ENCODE measurements at regions not wholly inside any gene's neighbourhood (a gene's known extent, or its start where the extent isn't known, plus 50 kb on each side); places are given as distances from the start of the nearest gene placed in this dataset.
A peak's percentile ranks its signal among the peaks of the same experiment; 100 is the strongest.

DNA sequence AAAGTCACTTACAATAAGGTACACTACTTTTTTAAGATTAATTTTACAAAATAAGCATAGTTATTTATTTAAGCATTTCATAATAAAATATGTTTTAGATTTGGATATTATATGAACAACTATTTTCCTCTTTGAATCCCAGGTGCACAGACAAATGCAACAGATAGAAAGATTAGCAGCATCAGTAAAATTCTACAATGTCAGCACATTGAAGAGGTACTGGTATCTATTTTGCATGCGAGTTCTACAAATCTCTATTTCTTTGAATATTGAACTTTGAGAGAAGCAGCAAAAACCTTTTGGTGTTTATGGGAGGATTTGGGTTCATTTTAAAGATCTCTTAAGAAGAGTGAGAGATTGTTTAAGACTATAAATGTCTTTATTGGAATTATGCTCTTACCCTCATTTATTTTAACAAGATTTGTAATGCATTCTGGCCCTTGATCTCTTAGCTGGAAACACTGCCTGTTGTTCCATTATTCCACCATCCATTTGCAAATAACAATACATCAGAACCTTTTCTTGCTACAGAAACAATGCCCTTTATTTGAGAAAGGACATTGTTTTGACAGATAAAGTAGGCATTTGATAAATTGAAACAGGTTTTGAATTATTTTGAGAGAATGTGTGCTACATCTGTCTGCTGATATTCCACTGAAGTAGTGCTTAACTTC, 558.8 kb upstream of the KLHL1 start:
- FAIRE-seq (no peak), DNase-seq (ENCODE audit: low read depth) (no peak)
- Histone ChIP-seq H3K4me3 (ENCODE audit: low read depth, low read length) (no peak overlapping the region), H3K36me3 (ENCODE audit: control insufficient read depth, insufficient read depth, low read length) (no peaks in the 10 kb centered on the region), H3K27me3 (ENCODE audit: control insufficient read depth, insufficient read depth, low read length) (no peaks in the 10 kb centered on the region)
- TF ChIP-seq, protein P1, sequence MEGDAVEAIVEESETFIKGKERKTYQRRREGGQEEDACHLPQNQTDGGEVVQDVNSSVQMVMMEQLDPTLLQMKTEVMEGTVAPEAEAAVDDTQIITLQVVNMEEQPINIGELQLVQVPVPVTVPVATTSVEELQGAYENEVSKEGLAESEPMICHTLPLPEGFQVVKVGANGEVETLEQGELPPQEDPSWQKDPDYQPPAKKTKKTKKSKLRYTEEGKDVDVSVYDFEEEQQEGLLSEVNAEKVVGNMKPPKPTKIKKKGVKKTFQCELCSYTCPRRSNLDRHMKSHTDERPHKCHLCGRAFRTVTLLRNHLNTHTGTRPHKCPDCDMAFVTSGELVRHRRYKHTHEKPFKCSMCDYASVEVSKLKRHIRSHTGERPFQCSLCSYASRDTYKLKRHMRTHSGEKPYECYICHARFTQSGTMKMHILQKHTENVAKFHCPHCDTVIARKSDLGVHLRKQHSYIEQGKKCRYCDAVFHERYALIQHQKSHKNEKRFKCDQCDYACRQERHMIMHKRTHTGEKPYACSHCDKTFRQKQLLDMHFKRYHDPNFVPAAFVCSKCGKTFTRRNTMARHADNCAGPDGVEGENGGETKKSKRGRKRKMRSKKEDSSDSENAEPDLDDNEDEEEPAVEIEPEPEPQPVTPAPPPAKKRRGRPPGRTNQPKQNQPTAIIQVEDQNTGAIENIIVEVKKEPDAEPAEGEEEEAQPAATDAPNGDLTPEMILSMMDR (IDR thresholded peaks at IDR 0.05; ENCODE audit: insufficient read depth, low read length, severe bottlenecking) = no peak

DNA sequence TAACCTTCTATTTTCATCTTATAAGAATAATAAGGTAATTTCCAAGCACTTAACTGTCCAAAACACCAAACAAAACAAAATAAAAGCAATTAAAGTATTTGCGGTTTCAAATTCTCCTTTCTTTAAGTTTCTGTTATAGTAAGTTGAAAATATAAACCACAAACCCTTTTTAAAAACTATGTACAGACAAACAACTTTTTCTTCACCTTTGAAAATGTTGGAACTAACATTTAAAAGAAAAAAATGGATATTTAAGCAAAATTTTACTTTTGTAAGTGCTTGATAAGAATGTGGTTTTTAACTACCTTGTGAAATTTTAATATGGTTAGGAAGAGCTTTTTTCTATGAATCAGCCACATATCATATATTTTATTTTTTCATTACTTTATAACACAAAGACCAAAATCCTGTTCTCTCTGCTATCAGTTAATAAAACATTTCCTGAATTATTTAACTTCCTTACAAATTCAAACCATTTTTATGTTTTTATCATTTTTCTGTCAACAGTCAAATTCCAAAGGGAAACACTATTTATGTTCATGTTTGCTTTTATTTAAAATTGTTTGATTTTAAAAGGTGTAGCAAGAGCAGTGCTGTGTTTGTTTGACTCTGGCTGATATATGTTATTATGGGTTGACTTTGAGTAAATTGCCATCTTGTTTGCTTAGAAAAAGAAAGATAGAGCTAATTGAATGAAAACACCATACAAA, 554.1 kb upstream of the KLHL1 start:
- no peak overlapping the region for H3K4me3 ChIP-seq (ENCODE audit: low read depth, low read length)
- FAIRE-seq (no peak), DNase-seq (ENCODE audit: low read depth) (no peak)
- no peaks in the 10 kb centered on the region for H3K27me3 ChIP-seq (ENCODE audit: control insufficient read depth, insufficient read depth, low read length)
- TF ChIP-seq, protein P1 (IDR thresholded peaks at IDR 0.05; ENCODE audit: insufficient read depth, low read length, severe bottlenecking) = no peak
- no peaks in the 10 kb centered on the region for H3K36me3 ChIP-seq (ENCODE audit: control insufficient read depth, insufficient read depth, low read length)

DNA sequence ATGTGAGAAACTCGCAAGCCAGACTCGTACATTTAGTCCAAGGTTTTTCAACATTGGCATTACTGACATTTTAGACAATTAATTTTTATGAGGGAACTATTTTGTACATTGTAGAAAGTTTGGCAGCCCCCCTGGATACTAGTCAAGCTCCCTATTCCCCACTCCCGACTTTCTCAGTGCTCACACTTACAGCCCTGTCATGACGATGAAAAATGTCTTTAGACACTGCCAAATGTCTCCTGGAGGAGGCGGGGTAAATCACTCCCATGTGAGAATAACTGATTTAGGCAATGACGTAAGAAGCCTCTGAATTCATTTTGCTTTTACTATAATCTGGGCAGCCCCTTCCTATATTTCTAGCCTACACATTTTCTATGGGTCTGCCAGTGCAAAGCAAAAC, 535.8 kb upstream of the KLHL1 start:
- no peak overlapping the region for H3K4me3 ChIP-seq (ENCODE audit: low read depth, low read length)
- no peaks in the 10 kb centered on the region for H3K27me3 ChIP-seq (ENCODE audit: control insufficient read depth, insufficient read depth, low read length)
- FAIRE-seq (no peak), DNase-seq (ENCODE audit: low read depth) (no peak)
- no peaks in the 10 kb centered on the region for H3K36me3 ChIP-seq (ENCODE audit: control insufficient read depth, insufficient read depth, low read length)
- TF ChIP-seq, protein P1 (IDR thresholded peaks at IDR 0.05; ENCODE audit: insufficient read depth, low read length, severe bottlenecking) = no peak

DNA sequence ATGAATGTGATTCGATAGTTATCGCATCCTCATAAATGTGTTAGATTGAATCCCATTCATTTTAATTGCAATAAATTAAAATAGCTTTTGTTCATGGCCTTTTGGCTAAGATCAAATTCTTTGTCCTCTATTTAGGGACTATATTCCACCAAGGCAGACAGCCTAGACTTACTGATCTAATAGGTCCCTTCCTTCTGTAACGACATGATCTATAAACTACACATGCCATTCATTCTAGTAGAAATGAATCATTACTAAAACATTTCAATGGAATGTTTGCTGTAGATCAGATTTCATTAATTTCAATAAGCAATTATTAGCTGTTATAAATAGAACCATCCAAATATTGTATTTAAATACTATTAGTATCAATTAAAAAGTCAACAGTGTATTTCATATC, 526.6 kb upstream of the KLHL1 start:
- no peak for FAIRE-seq
- no peaks in the 10 kb centered on the region for H3K27me3 ChIP-seq (ENCODE audit: control insufficient read depth, insufficient read depth, low read length)
- TF ChIP-seq, protein P1 (IDR thresholded peaks at IDR 0.05; ENCODE audit: insufficient read depth, low read length, severe bottlenecking) = no peak
- DNase-seq (ENCODE audit: low read depth) = peak; percentile 35
- no peaks in the 10 kb centered on the region for H3K36me3 ChIP-seq (ENCODE audit: control insufficient read depth, insufficient read depth, low read length)
- H3K4me3 ChIP-seq (ENCODE audit: low read depth, low read length) = no peak overlapping the region

DNA sequence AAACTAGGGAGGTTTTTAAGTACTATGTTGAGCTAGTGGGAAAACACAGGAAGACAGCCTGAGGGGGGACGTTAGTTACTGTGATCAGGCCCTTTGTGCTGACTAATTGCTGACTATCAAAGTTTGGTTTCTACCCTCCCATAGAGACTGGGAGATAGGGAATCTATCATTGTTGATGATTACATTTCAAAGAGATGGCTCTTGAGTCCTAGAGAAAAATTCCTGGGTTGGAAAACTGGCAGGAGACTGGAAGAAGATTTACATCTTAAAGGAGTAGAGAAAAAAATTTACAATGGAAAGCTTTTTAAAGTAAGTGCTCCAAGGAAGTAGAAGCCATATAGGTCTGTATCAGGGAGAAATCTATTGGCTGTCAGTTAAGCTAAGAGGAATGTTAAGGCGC, 522.0 kb upstream of the KLHL1 start:
- no peaks in the 10 kb centered on the region for H3K27me3 ChIP-seq (ENCODE audit: control insufficient read depth, insufficient read depth, low read length)
- TF ChIP-seq, protein P1 (IDR thresholded peaks at IDR 0.05; ENCODE audit: insufficient read depth, low read length, severe bottlenecking) = no peak
- peak; percentile 2 for DNase-seq (ENCODE audit: low read depth)
- H3K36me3 ChIP-seq (ENCODE audit: control insufficient read depth, insufficient read depth, low read length) = no peaks in the 10 kb centered on the region
- no peak overlapping the region for H3K4me3 ChIP-seq (ENCODE audit: low read depth, low read length)
- no peak for FAIRE-seq

Data from bronchial epithelial cell (primary cell).